Liver (tissue), 8 donors: ENCODE measurements at regions not wholly inside any gene's neighbourhood (a gene's known extent, or its start where the extent isn't known, plus 50 kb on each side); places are given as distances from the start of the nearest gene placed in this dataset.

Experiments
- DNase-seq: peaks from one replicate; pipeline ENCODE4 v3.0.0-alpha.2; 2017; ENCODE audit warnings: low spot score
- H3K27ac ChIP-seq, 2 donors: one replicate each; pipeline ENCODE4 v1.7.0; 2013; ENCODE audit warnings: inconsistent platforms in 2 of 2, low read length in 2 of 2, control low read depth in 1 of 2, low read depth in 1 of 2, mild to moderate bottlenecking in 1 of 2
- H3K27me3 ChIP-seq, 4 donors: one replicate each; pipeline versions ENCODE4 v1.6.1 to v1.7.0; 2013; ENCODE audit warnings: low read length in 3 of 4, inconsistent platforms in 1 of 4, mild to moderate bottlenecking in 1 of 4, moderate library complexity in 1 of 4; ENCODE audit not compliant: control insufficient read depth in 4 of 4, insufficient read depth in 4 of 4
- H3K36me3 ChIP-seq, 4 donors: one replicate each; pipeline versions ENCODE4 v1.6.1 to v1.7.0; 2013; ENCODE audit warnings: low read length in 3 of 4, mild to moderate bottlenecking in 3 of 4, low read depth in 1 of 4, moderate library complexity in 1 of 4; ENCODE audit not compliant: control insufficient read depth in 4 of 4, insufficient read depth in 3 of 4
- H3K4me1 ChIP-seq, 4 donors: one replicate each; pipeline versions ENCODE4 v1.6.1 to v1.7.0; 2013; ENCODE audit warnings: low read length in 3 of 4, mild to moderate bottlenecking in 3 of 4, moderate library complexity in 1 of 4; ENCODE audit not compliant: control insufficient read depth in 4 of 4, insufficient read depth in 4 of 4
- H3K4me3 ChIP-seq, 3 donors: one replicate each; pipeline versions ENCODE4 v1.6.1 to v1.7.0; 2013; ENCODE audit warnings: low read length in 3 of 3, control low read depth in 1 of 3, low read depth in 1 of 3, mild to moderate bottlenecking in 1 of 3
- H3K9ac ChIP-seq, 2 donors: one replicate each; pipeline ENCODE4 v1.7.0; 2013; ENCODE audit warnings: low read length in 2 of 2, mild to moderate bottlenecking in 2 of 2, moderate library complexity in 2 of 2, control low read depth in 1 of 2, low read depth in 1 of 2
- H3K9me3 ChIP-seq, 4 donors: one replicate each; pipeline versions ENCODE4 v1.6.1 to v1.7.0; 2013; ENCODE audit warnings: low read length in 3 of 4; ENCODE audit not compliant: control insufficient read depth in 4 of 4
- CTCF ChIP-seq: fragments of 150-350 bp; IDR thresholded peaks from 2 replicates; pipeline ENCODE4 v1.5.1; 2017; ENCODE audit warnings: improper control_type of control experiment, low read depth, low read length; ENCODE audit not compliant: missing input control
- EGR1 ChIP-seq, 2 donors: IDR thresholded peaks; 2 replicates each; pipeline ENCODE4 v1.6.1; 2016 to 2018; ENCODE audit warnings: antibody characterized with exemption in 2 of 2, low read depth in 2 of 2
- FOXA1 ChIP-seq: IDR thresholded peaks from 2 replicates; pipeline ENCODE4 v1.6.1; 2016; ENCODE audit warnings: antibody characterized with exemption
- FOXA2 ChIP-seq: IDR thresholded peaks from 2 replicates; pipeline ENCODE4 v1.6.1; 2016; ENCODE audit warnings: antibody characterized with exemption
- HNF4G ChIP-seq: IDR thresholded peaks from 2 replicates; pipeline ENCODE4 v1.6.1; 2016; ENCODE audit warnings: antibody characterized with exemption
- JUND ChIP-seq, 2 donors: IDR thresholded peaks; 2 replicates each; pipeline ENCODE4 v1.6.1; 2016; ENCODE audit warnings: antibody characterized with exemption in 2 of 2
- MAX ChIP-seq: IDR thresholded peaks from 2 replicates; pipeline ENCODE4 v1.6.1; 2016; ENCODE audit warnings: antibody characterized with exemption
- NR2F2 ChIP-seq: IDR thresholded peaks from 2 replicates; pipeline ENCODE4 v1.6.1; 2016; ENCODE audit warnings: antibody characterized with exemption
- RAD21 ChIP-seq, 2 donors: IDR thresholded peaks; 2 replicates each; pipeline ENCODE4 v1.6.1; 2016; ENCODE audit warnings: antibody characterized with exemption in 2 of 2, mild to moderate bottlenecking in 2 of 2
- REST ChIP-seq: IDR thresholded peaks from 2 replicates; pipeline ENCODE4 v1.6.1; 2016; ENCODE audit warnings: antibody characterized with exemption, mild to moderate bottlenecking
- RXRA ChIP-seq, 2 donors: IDR thresholded peaks; 2 replicates each; pipeline ENCODE4 v1.6.1; 2017 to 2018; ENCODE audit warnings: antibody characterized with exemption in 2 of 2, mild to moderate bottlenecking in 1 of 2
- TAF1 ChIP-seq: conservative IDR thresholded peaks from 2 replicates; pipeline ENCODE4 v1.6.1; 2016; ENCODE audit warnings: antibody characterized with exemption, mild to moderate bottlenecking
- YY1 ChIP-seq: IDR thresholded peaks from 2 replicates; pipeline ENCODE4 v1.6.1; 2016; ENCODE audit warnings: antibody characterized with exemption, mild to moderate bottlenecking
- WGBS: extraction: QIAGEN DNeasy Blood & Tissue Kit; methylation state at CpG from one replicate; pipeline ENCODE4 v1.1.7; 2013; 5-methylcytosine and 5-hydroxymethylcytosine counted together
- donor health status: healthy.
- donor health status: healthy.
- donor health status: healthy.
- donor health status: healthy.
- donor health status: healthy.

GRCh38 chr6:130276507-130276906, 53.8 kb upstream of the SAMD3 start:
- no peaks in the 10 kb centered on the region for H3K36me3 ChIP-seq
- no peak overlapping the region for H3K9ac ChIP-seq
- no peaks in the 10 kb centered on the region for H3K4me1 ChIP-seq
- no peak overlapping the region for H3K4me3 ChIP-seq
- H3K27ac ChIP-seq: no peak overlapping the region
- no peak for DNase-seq
- TF ChIP-seq RAD21 (IDR thresholded peaks at IDR 0.05): no peak
- no peak for TF ChIP-seq EGR1 (IDR thresholded peaks at IDR 0.05; ENCODE audit: low read depth in 2 of 2)
- no peak for TF ChIP-seq YY1
- TF ChIP-seq FOXA2: no peak
- TF ChIP-seq HNF4G: no peak
- no peak for TF ChIP-seq MAX
- no peak for TF ChIP-seq REST
- no peaks in the 10 kb centered on the region for H3K27me3 ChIP-seq
- H3K9me3 ChIP-seq: peaks cover 0 to 20% (median 10%) of the 10 kb centered on the region in 4 donors
- 87% methylated on average over 1 of the region's 1 CpG for WGBS

GRCh38 chr6:130274007-130274406, 51.3 kb upstream of the SAMD3 start:
- TF ChIP-seq FOXA1: no peak
- no peak for TF ChIP-seq TAF1
- no peak for TF ChIP-seq HNF4G
- no peak for TF ChIP-seq REST
- TF ChIP-seq NR2F2: no peak
- TF ChIP-seq RXRA (IDR thresholded peaks at IDR 0.05): no peak
- no peak for TF ChIP-seq JUND (IDR thresholded peaks at IDR 0.05)
- TF ChIP-seq RAD21 (IDR thresholded peaks at IDR 0.05): no peak
- TF ChIP-seq MAX: no peak
- TF ChIP-seq CTCF: no peak
- no peak for TF ChIP-seq FOXA2
- Histone ChIP-seq H3K27me3 (no peaks in the 10 kb centered on the region), H3K4me3 (no peak overlapping the region), H3K9ac (no peak overlapping the region), H3K4me1 (no peaks in the 10 kb centered on the region), H3K36me3 (no peaks in the 10 kb centered on the region), H3K9me3 (peaks cover 0 to 20% (median 10%) of the 10 kb centered on the region in 4 donors), H3K27ac (no peak overlapping the region)
- no peak for DNase-seq
- 93% methylated on average over 1 of the region's 1 CpG for WGBS
